ENCODE measurements at regions not wholly inside any gene's neighbourhood (a gene's known extent, or its start where the extent isn't known, plus 50 kb on each side); places are given as distances from the start of the nearest gene placed in this dataset.

DNA sequence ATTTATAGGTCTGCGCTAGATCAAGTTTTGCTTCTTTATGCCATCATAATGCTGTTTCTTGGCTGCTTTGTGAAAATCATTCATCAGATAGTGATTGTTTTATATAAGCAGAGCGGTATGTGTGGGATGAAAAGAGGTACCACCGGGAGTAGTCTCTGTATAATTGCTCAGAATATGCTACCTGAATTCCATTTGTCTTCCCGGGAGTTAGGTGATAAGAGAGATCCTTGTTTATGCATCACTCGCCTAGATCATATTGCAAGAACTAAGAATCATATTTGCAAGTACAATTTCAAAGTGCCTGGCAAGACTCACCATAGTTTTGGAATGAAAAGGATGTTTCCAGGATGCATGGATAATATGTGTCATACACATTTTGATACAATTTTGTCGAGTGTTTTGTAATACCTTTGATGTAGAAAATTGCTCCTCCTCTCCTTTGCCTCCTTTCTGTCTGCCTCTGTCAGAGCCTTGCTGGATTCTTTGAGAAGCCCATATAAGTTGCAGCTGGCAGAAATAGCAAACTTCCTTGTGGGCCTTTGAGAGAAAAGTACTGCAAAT lies 1306.0 kb upstream of the SLC10A2 start:
- DNase-seq (ENCODE audit: low read depth, low spot score): no peak

DNA sequence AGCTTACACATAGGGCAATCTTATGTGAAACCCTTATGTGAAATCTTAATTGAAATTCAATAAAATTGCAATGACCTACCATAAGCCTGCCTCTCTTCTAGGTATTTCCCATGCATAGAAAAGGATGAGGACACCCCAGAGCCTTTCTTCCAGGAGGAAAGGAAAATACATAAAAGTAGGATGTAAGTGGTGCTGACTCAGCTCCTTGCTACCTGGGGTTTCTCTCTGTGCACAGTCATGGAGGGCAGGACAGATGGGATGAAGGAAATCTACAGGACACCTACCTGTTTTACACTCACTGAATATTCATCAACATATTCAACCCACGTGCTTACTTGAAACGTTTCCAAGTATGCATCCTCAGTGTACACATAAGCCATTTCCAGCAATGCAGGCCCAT lies 1299.2 kb upstream of the SLC10A2 start:
- DNase-seq (ENCODE audit: low read depth, low spot score): no peak

DNA sequence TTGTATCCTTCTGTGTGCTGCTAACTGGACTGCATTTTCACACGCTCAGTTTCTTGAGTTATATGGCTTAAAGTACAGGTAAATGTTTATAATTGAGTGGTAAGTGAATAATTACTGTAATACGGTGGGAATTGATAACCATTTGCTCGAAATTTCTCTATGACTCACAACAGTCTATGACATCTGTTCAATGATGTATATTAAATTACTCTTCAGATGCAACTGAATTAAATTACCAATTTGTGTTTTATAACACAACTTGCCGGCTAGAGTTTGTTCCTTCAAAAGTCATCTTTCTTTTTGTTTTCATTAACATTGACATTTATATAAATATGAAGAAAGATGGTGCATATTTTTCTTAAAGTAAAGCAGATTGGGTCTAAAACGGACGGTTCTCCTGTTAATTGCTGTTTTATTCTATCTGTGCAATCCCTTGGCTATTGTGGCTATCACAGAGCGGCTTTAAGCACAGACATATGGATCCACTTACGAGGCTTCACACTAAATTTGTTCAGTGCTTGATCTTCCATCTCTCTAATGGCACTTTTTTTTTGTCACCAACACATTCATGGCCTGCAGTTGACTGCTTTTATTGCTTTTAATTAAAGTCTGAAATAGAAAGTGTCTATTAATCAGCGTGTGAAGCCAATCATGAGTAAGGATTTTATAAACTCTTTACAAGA lies 1291.6 kb upstream of the SLC10A2 start:
- DNase-seq (ENCODE audit: low read depth, low spot score): no peak

DNA sequence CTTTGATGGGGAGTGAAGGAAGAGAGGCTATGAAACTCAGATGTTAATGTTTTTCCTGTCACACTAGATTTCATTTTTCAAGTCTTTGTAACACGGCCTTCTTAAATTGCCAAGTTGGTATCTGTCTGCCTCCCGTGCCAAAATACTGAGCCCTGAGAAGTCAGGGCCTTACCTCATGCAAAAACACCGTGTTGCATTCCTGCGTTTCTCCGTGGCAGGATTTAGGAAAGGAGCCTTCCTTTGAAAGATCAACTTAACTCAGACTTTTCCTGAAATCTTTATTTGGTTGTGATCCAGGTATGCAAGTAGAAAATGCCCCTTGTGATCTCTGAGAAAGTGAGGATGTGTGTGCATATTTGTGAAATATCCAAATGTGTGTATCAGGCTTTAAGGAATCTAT lies 1291.0 kb upstream of the SLC10A2 start:
- DNase-seq (ENCODE audit: low read depth, low spot score): no peak

DNA sequence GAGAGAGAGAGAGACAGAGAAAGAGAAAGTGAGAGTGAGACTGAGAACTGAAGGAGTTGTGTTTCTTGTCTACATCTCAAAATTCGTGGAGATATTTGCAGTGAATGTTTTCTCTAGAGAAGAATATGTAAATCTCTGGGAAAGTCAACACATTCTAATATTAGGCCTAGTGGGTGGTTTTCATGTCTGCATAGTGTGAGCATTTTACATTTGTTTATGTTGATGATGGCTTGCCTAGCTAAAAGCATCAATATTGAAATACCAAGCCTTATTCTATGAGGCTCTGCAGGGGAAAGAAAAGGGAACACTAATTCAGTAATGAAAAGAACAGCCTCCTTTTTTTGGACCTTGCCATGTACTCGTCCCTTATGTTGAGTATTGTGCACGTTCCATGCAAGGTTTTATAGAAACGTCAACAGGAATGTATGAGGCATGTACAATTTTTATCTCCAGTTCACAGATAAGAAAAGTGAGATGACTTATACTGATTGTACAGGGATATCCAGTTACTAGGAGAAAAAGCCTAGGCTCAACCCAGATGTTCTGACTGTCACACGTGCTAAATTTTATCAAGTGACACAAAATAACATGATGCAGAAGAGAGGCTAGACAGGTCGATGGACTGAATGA lies 1288.9 kb upstream of the SLC10A2 start:
- no peak for DNase-seq (ENCODE audit: low read depth, low spot score)

DNA sequence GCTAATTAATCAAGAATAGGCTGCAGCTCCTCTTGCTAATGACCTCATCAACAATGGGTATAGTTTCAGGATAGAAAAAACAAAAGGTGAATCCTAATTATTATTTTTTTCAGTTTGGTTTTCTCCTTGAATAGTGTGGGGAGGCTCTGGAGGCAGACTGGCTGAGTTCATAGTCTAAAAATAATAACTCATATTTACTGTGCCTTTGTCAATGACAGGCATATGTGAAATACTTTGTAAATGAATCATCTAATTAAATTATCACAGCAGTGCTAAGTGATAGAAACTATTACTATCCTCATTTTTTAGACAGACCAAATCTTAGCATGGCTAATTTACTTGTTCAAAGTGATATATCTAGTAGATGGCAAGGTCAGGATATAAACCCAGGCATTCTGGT lies 1261.0 kb upstream of the SLC10A2 start:
- no peak for DNase-seq (ENCODE audit: low read depth, low spot score)

DNA sequence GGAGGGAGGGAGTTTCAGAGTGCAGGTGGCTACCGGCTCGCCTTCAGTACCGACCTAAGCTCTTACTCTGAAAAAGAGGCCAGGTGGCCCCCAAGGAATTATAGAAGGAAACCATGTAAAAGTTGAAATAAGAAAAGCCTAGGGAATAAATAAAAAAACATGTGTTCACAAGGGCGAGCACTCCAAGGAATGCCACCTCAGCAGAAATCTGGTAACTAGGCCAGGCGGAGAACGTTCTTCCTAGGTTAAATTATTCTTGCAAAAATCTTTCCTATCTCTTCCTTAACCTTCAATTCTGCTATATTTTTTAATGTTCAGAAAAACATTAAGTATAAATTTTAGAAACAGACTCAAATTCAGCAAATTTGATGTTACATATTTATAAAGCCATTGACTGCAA lies 1260.3 kb upstream of the SLC10A2 start:
- no peak for DNase-seq (ENCODE audit: low read depth, low spot score)

DNA sequence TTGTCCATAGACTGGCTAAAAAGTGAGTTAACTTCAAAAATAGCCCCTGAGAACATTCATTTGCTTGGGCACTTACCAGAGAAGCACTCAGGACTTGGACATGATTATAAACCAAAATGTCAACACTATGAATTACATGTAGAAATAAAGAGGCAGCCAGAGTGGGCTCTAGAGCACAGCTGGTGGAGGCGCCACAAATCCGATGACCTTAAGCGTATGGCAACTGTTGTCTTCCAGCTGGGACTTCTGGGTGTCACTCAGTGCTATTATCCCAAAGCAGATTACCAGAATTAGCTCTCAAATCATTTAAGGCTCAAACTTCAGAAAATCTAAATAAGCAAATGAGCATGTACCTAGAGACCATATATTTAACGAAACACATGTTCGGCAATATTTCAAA lies 1255.5 kb upstream of the SLC10A2 start:
- no peak for DNase-seq (ENCODE audit: low read depth, low spot score)

DNA sequence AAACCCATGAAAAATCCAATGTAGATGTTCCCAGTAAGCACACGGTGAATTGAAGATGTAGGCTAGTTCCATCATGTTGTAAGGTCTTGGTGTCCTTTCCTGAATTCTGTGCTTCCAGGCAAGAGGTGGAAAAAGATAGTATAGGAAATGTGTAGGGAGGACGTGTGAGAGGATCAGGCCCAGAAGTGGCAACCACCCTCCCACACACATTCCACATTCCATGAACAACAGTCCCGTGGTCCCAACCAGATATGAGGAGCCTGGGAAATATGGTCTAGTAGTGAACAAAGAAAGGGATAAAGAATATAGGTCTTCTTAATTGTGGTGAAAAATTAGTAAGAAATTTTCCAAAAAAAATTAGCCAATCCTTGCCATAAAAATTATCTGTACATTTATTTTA lies 1254.2 kb upstream of the SLC10A2 start:
- DNase-seq (ENCODE audit: low read depth, low spot score): no peak

GRCh38 chr13:104318121-104318520 lies 1251.9 kb upstream of the SLC10A2 start:
- no peak for DNase-seq (ENCODE audit: low read depth, low spot score)

GRCh38 chr13:104315606-104316005 lies 1249.4 kb upstream of the SLC10A2 start:
- DNase-seq (ENCODE audit: low read depth, low spot score): no peak

- no peak for DNase-seq (ENCODE audit: low read depth, low spot score)
These were observed 1248.8 kb upstream of the SLC10A2 start for GRCh38 chr13:104314926-104315535.

DNA sequence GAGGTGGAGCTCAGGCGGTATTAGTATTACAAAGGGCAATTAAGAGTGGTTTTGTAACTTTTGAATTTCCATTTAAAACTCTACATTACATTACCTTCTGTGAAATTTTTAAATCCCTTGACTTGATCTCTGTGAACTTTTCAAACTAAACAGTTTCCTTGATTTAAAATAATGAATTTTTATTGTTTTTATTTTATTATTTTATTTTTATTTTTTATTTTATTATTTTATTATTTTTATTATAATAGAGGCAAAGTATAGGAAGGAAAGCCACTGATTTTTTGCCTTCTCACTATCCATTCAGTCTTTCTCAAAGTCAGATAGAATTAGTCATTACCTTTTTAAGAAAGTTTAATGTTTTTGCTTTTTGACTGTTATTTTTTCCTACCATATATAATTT lies 1248.1 kb upstream of the SLC10A2 start:
- no peak for DNase-seq (ENCODE audit: low read depth, low spot score)

- no peak for DNase-seq (ENCODE audit: low read depth, low spot score)
These were observed 1244.6 kb upstream of the SLC10A2 start for GRCh38 chr13:104310861-104311260.

- no peak for DNase-seq (ENCODE audit: low read depth, low spot score)
These were observed 1243.2 kb upstream of the SLC10A2 start for GRCh38 chr13:104309431-104309830.

DNA sequence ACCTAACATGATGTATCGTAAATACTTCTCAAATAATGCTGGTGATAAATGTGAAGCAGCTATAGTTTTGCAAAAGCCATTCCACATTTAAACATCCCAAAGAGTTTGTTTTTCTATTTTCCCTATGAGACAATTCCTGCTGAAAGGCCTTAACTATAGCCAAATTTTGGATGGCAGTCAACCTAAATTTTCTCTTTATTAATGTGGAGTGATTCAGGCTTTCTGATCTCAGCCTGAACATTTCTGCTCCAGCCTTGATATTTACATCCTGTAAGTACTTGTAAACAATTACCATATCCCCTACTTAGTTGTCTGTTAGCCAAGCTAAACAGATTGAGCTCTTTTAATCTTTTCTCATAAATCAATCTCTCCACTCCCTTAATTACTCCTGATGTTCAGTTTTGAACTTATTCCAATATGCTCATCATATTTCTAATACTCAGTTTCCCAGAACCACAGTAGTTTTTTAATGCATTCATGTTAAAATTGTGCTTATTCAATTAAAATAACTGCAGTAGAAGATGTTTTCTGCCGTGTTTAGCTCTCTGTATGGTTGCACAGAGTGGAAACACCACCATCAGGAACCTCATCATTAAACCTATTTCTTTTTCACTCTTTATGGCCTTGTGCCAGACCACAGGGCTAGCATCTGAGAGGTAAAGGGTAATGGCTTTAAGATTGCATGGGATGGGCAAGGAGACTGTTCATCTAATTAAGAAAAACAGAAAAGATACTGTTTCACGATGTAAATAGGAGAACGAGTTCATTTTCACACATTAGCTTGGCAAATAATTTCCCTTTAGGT lies 1235.2 kb upstream of the SLC10A2 start:
- no peak for DNase-seq (ENCODE audit: low read depth, low spot score)

GRCh38 chr13:104297075-104297474 lies 1230.9 kb upstream of the SLC10A2 start:
- DNase-seq (ENCODE audit: low read depth, low spot score): no peak

DNA sequence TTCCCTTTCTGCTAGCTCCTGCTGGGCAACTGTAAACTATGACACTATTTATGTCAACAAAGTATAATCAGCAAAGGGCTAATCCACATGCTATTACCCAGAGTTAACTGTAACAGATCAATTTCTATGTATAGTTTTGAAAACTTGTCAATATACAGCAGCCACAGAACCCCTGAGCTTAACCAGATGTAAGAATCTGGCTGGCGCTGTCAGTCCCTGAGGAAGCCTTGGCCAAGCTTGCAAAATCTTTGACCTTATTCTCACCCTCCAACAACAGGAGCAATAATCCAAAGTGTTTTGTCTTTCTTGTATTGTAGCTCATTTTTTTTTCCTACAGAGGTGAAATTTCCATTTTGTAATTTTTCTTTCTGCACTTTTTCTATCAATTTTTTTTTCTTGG lies 1230.1 kb upstream of the SLC10A2 start:
- no peak for DNase-seq (ENCODE audit: low read depth, low spot score)

DNA sequence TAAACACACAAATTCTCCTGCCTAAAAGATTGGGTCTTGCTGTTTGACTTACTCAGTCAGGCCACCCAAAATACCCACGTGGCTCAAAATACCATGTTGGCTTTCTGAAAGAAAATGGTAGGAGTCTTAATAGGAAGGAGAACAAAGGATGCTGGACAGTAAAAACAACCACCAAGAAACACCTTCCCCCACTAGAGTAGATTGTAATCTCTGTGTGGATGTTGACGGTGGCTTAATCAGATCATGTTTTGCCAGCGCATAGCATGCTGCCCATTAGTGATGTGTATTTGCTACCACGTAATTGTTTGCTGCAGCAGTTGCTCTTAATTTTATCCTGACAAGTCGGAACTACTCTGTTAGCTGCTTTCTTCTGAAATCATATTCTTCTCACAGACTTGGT lies 1229.3 kb upstream of the SLC10A2 start:
- no peak for DNase-seq (ENCODE audit: low read depth, low spot score)

- DNase-seq (ENCODE audit: low read depth, low spot score): no peak
These were observed 1223.2 kb upstream of the SLC10A2 start for GRCh38 chr13:104289400-104289799.

- DNase-seq (ENCODE audit: low read depth, low spot score): no peak
These were observed 1222.3 kb upstream of the SLC10A2 start for GRCh38 chr13:104288496-104288895.
